HEK293 (cell line): ENCODE measurements at regions not wholly inside any gene's neighbourhood (a gene's known extent, or its start where the extent isn't known, plus 50 kb on each side); places are given as distances from the start of the nearest gene placed in this dataset.
A peak's percentile ranks its signal among the peaks of the same experiment; 100 is the strongest.

Experiments used
- CTCF ChIA-PET: fragments of 350-600 bp; formaldehyde crosslinking; extraction: SDS; loops from one replicate; lab custom pipeline; 2021; ENCODE audit warnings: antibody characterized with exemption; lab: Yijun Ruan, JAX
- POLR2A ChIA-PET: fragments of 300-600 bp; formaldehyde crosslinking; extraction: SDS; loops from one replicate; lab custom pipeline; 2020; ENCODE audit warnings: antibody characterized with exemption, inconsistent platforms; lab: Yijun Ruan, JAX
- H3K27ac ChIP-seq: fragments of 200-500 bp; sonication (Bioruptor generic); 2 replicates; pipeline ENCODE4 v1.5.1; 2014; ENCODE audit warnings: low read depth, low read length, control low read depth, inconsistent platforms; ENCODE audit errors: extremely low read depth
- H3K36me3 ChIP-seq, 2 experiments: fragments of 200-500 bp in 1 of 2; sonication (Bioruptor generic) in 1 of 2; 1 replicate in 1 of 2; 2 replicates in 1 of 2; pipeline ENCODE4 v1.5.1; 2014 to 2017; ENCODE audit warnings: inconsistent platforms in 2 of 2, low read length in 2 of 2; ENCODE audit not compliant: control insufficient read depth in 2 of 2, insufficient read depth in 1 of 2
- H3K4me1 ChIP-seq: fragments of 200-500 bp; sonication (Bioruptor generic); 2 replicates; pipeline ENCODE4 v1.5.1; 2014; ENCODE audit warnings: mild to moderate bottlenecking, low read length, inconsistent platforms; ENCODE audit not compliant: control insufficient read depth, insufficient read depth
- H3K4me3 ChIP-seq: 2 replicates; pipeline ENCODE4 v1.5.1; 2011; ENCODE audit warnings: low read depth, mild to moderate bottlenecking, control low read depth, low read length, moderate library complexity
- H3K9me3 ChIP-seq: fragments of 200-500 bp; sonication (Bioruptor generic); 2 replicates; pipeline ENCODE4 v1.5.1; 2014; ENCODE audit warnings: low read depth, low read length, inconsistent platforms; ENCODE audit not compliant: control insufficient read depth, insufficient read depth
- CTCF ChIP-seq: fragments of 450-650 bp; formaldehyde crosslinking; IDR thresholded peaks from 2 replicates; pipeline ENCODE4 v1.5.1; 2016; ENCODE audit warnings: missing biosample characterization, missing genetic modification characterization
- HOXC10 ChIP-seq: sonication (generic); formaldehyde crosslinking; IDR thresholded peaks from 2 replicates; pipeline ENCODE4 v1.8.1; 2023; ENCODE audit warnings: mild to moderate bottlenecking, missing genetic modification reagents
- MYNN ChIP-seq: fragments of 450-650 bp; formaldehyde crosslinking; IDR thresholded peaks from 2 replicates; pipeline ENCODE4 v1.5.1; 2016; ENCODE audit warnings: missing biosample characterization, missing genetic modification characterization, borderline replicate concordance
- OSR2 ChIP-seq: fragments of 450-650 bp; formaldehyde crosslinking; IDR thresholded peaks from 2 replicates; pipeline ENCODE4 v1.5.1; 2016; ENCODE audit warnings: missing biosample characterization, missing genetic modification characterization
- SP3 ChIP-seq: fragments of 450-650 bp; formaldehyde crosslinking; IDR thresholded peaks from 2 replicates; pipeline ENCODE4 v1.5.1; 2016; ENCODE audit warnings: missing biosample characterization, missing genetic modification characterization
- TCF7L2 ChIP-seq: IDR thresholded peaks from 2 replicates; pipeline ENCODE4 v1.6.1; 2011; ENCODE audit warnings: low read depth, mild to moderate bottlenecking, inconsistent platforms, low read length, moderate library complexity, borderline replicate concordance
- YY1 ChIP-seq: fragments of 450-650 bp; formaldehyde crosslinking; IDR thresholded peaks from 2 replicates; pipeline ENCODE4 v1.5.1; 2018; ENCODE audit warnings: missing biosample characterization, missing genetic modification characterization
- ZBTB20 ChIP-seq: fragments of 450-650 bp; formaldehyde crosslinking; IDR thresholded peaks from 2 replicates; pipeline ENCODE4 v1.5.1; 2016; ENCODE audit warnings: missing biosample characterization, missing genetic modification characterization
- ZBTB44 ChIP-seq: fragments of 450-650 bp; IDR thresholded peaks from 2 replicates; pipeline ENCODE4 v1.5.1; 2018; ENCODE audit warnings: missing biosample characterization, mild to moderate bottlenecking, missing genetic modification characterization
- ZBTB6 ChIP-seq: fragments of 450-650 bp; formaldehyde crosslinking; IDR thresholded peaks from 2 replicates; pipeline ENCODE4 v1.5.1; 2017; ENCODE audit warnings: missing biosample characterization, missing genetic modification characterization
- ZFP41 ChIP-seq: fragments of 450-650 bp; formaldehyde crosslinking; IDR thresholded peaks from 2 replicates; pipeline ENCODE4 v1.5.1; 2016; ENCODE audit warnings: missing biosample characterization, missing genetic modification characterization, borderline replicate concordance
- ZFP69B ChIP-seq: fragments of 450-650 bp; formaldehyde crosslinking; IDR thresholded peaks from 2 replicates; pipeline ENCODE4 v1.5.1; 2016; ENCODE audit warnings: missing biosample characterization, missing genetic modification characterization
- ZNF133 ChIP-seq: fragments of 450-650 bp; formaldehyde crosslinking; IDR thresholded peaks from 2 replicates; pipeline ENCODE4 v1.5.1; 2016; ENCODE audit warnings: missing biosample characterization, missing genetic modification characterization
- ZNF169 ChIP-seq: fragments of 450-650 bp; formaldehyde crosslinking; IDR thresholded peaks from 2 replicates; pipeline ENCODE4 v1.5.1; 2016; ENCODE audit warnings: missing biosample characterization, missing genetic modification characterization
- ZNF302 ChIP-seq: fragments of 450-650 bp; formaldehyde crosslinking; IDR thresholded peaks from 2 replicates; pipeline ENCODE4 v1.5.1; 2016; ENCODE audit warnings: missing biosample characterization, missing genetic modification characterization, low read depth
- ZNF335 ChIP-seq: fragments of 450-650 bp; formaldehyde crosslinking; conservative IDR thresholded peaks from 2 replicates; pipeline ENCODE4 v1.5.1; 2016; ENCODE audit warnings: missing biosample characterization, missing genetic modification characterization
- ZNF354C ChIP-seq: fragments of 450-650 bp; formaldehyde crosslinking; IDR thresholded peaks from 2 replicates; pipeline ENCODE4 v1.5.1; 2016; ENCODE audit warnings: missing biosample characterization, missing genetic modification characterization, low read depth, borderline replicate concordance
- ZNF366 ChIP-seq: fragments of 450-650 bp; formaldehyde crosslinking; conservative IDR thresholded peaks from 2 replicates; pipeline ENCODE4 v1.5.1; 2016; ENCODE audit warnings: missing biosample characterization, missing genetic modification characterization
- ZNF404 ChIP-seq: fragments of 450-650 bp; formaldehyde crosslinking; IDR thresholded peaks from 2 replicates; pipeline ENCODE4 v1.5.1; 2017; ENCODE audit warnings: missing biosample characterization, missing genetic modification characterization
- ZNF433 ChIP-seq: fragments of 450-650 bp; formaldehyde crosslinking; IDR thresholded peaks from 2 replicates; pipeline ENCODE4 v1.5.1; 2016; ENCODE audit warnings: missing biosample characterization, missing genetic modification characterization, low read depth
- ZNF521 ChIP-seq: fragments of 450-650 bp; formaldehyde crosslinking; IDR thresholded peaks from 2 replicates; pipeline ENCODE4 v1.5.1; 2017; ENCODE audit warnings: missing biosample characterization, mild to moderate bottlenecking, missing genetic modification characterization
- ZNF560 ChIP-seq: fragments of 450-650 bp; formaldehyde crosslinking; IDR thresholded peaks from 2 replicates; pipeline ENCODE4 v1.5.1; 2017; ENCODE audit warnings: missing biosample characterization, missing genetic modification characterization, borderline replicate concordance
- ZNF580 ChIP-seq: fragments of 450-650 bp; formaldehyde crosslinking; IDR thresholded peaks from 2 replicates; pipeline ENCODE4 v1.5.1; 2016; ENCODE audit warnings: missing biosample characterization, missing genetic modification characterization
- ZNF626 ChIP-seq: fragments of 450-650 bp; sonication (Bioruptor Pico); formaldehyde crosslinking; IDR thresholded peaks from 2 replicates; pipeline ENCODE4 v1.5.1; 2018; ENCODE audit warnings: missing biosample characterization, missing genetic modification characterization, inconsistent platforms
- ZNF645 ChIP-seq: fragments of 450-650 bp; formaldehyde crosslinking; IDR thresholded peaks from 2 replicates; pipeline ENCODE4; 2016; ENCODE audit warnings: missing biosample characterization, missing genetic modification characterization
- ZNF658 ChIP-seq: fragments of 450-650 bp; formaldehyde crosslinking; IDR thresholded peaks from 2 replicates; pipeline ENCODE4; 2016; ENCODE audit warnings: missing biosample characterization, missing genetic modification characterization
- ZNF660 ChIP-seq: fragments of 450-650 bp; IDR thresholded peaks from 2 replicates; pipeline ENCODE4 v1.5.1; 2018; ENCODE audit warnings: missing biosample characterization, mild to moderate bottlenecking, missing genetic modification characterization
- ZNF664 ChIP-seq: fragments of 450-650 bp; formaldehyde crosslinking; IDR thresholded peaks from 2 replicates; pipeline ENCODE4 v1.5.1; 2016; ENCODE audit warnings: missing biosample characterization, missing genetic modification characterization
- ZNF677 ChIP-seq: fragments of 450-650 bp; IDR thresholded peaks from 2 replicates; pipeline ENCODE4 v1.5.0; 2018; ENCODE audit warnings: missing biosample characterization, mild to moderate bottlenecking, missing genetic modification characterization, moderate library complexity
- ZNF692 ChIP-seq: fragments of 450-650 bp; formaldehyde crosslinking; IDR thresholded peaks from 2 replicates; pipeline ENCODE4 v1.5.1; 2016; ENCODE audit warnings: missing biosample characterization, missing genetic modification characterization
- ZNF776 ChIP-seq: fragments of 450-650 bp; formaldehyde crosslinking; IDR thresholded peaks from 2 replicates; pipeline ENCODE4 v1.5.0; 2017; ENCODE audit warnings: missing biosample characterization, missing genetic modification characterization, borderline replicate concordance
- ZNF843 ChIP-seq: fragments of 450-650 bp; formaldehyde crosslinking; IDR thresholded peaks from 2 replicates; pipeline ENCODE4 v1.5.1; 2016; ENCODE audit warnings: missing biosample characterization, missing genetic modification characterization
- ZSCAN16 ChIP-seq: fragments of 450-650 bp; formaldehyde crosslinking; IDR thresholded peaks from 2 replicates; pipeline ENCODE4 v1.5.1; 2016; ENCODE audit warnings: missing biosample characterization, missing genetic modification characterization

GRCh38 chr5:15009420-15009819, 137.8 kb upstream of the ANKH start (continued):
- TF ChIP-seq ZNF692 (tag by site-specific recombination) (peak; percentile 58; the same call in 1 of the 2 replicates), ZBTB20 (no peak), ZNF354C (tag by site-specific recombination) (no peak), ZFP69B (tag by site-specific recombination) (0 out of 2 replicates have a peak, but pooled peaks have one; percentile 16), SP3 (tag by site-specific recombination) (no peak), ZNF433 (tag by site-specific recombination) (no peak), ZBTB6 (tag by site-specific recombination) (no peak), ZNF302 (no peak), ZNF776 (tag by site-specific recombination) (no peak), ZNF580 (tag by site-specific recombination) (peak; percentile 62; the same call in 1 of the 2 replicates), ZNF658 (tag by site-specific recombination) (no peak), YY1 (tag by site-specific recombination) (no peak), ZNF660 (tag by site-specific recombination) (peak; percentile 95), ZNF133 (no peak), ZFP41 (no peak), ZNF677 (tag by site-specific recombination) (no peak), ZNF404 (tag by site-specific recombination) (no peak), ZNF843 (tag by site-specific recombination) (peak; percentile 95), MYNN (tag by site-specific recombination) (no peak), TCF7L2 (no peak), ZNF366 (tag by site-specific recombination) (peak; percentile 85), ZNF521 (tag by site-specific recombination) (no peak), ZNF169 (no peak), HOXC10 (no peak)

GRCh38 chr5:15008921-15009320, 137.3 kb upstream of the ANKH start:
- H3K4me1 ChIP-seq = peaks cover 24% of the 10 kb centered on the region
- ChIA-PET POLR2A (interaction anchor here (0.5 kb wide), 1 partner anchor 1021 kb away, joined by 6 read pairs; no protein-coding TSS in a partner anchor), CTCF (interaction anchor here (0.6 to 2.1 kb wide), 7 partner anchors 8 to 360 kb away, joined by 3 to 21 read pairs (median 4); no protein-coding TSS in a partner anchor)
- H3K27ac ChIP-seq = peak overlapping the region; percentile 51
- no peak overlapping the region for H3K4me3 ChIP-seq
- no peaks in the 10 kb centered on the region for H3K9me3 ChIP-seq
- no peaks in the 10 kb centered on the region for H3K36me3 ChIP-seq
- no peak for TF ChIP-seq CTCF (tag by site-specific recombination)
- TF ChIP-seq ZNF626 (tag by site-specific recombination) = no peak
- no peak for TF ChIP-seq ZNF776 (tag by site-specific recombination)
- no peak for TF ChIP-seq ZNF645 (tag by site-specific recombination)
- TF ChIP-seq ZNF560 (tag by site-specific recombination) = no peak
- 0 out of 2 replicates have a peak, but pooled peaks have one; percentile 49 for TF ChIP-seq ZNF335 (tag by site-specific recombination)
- TF ChIP-seq OSR2 = no peak
- no peak for TF ChIP-seq ZNF664
- no peak for TF ChIP-seq ZSCAN16 (tag by site-specific recombination)
- no peak for TF ChIP-seq ZBTB44 (tag by site-specific recombination)
- no peak for TF ChIP-seq ZNF658 (tag by site-specific recombination)
